ENCODE measurements at regions not wholly inside any gene's neighbourhood (a gene's known extent, or its start where the extent isn't known, plus 50 kb on each side); places are given as distances from the start of the nearest gene placed in this dataset.
"Not testable (repeated sequence)": the region's sequence is repeated elsewhere in the genome, so short reads cannot be mapped to it uniquely, and the experiment has no call there.

- in situ Hi-C loops (cut with MboI; ENCODE audit: low sequenced_read_pairs), result no loop called here
Observed at GRCh38 chr1:168424281-168424680, 119.5 kb downstream of the XCL2 start.

- in situ Hi-C loops (cut with MboI; ENCODE audit: low sequenced_read_pairs), result no loop called here
Observed at GRCh38 chr1:168422203-168422847, 121.5 kb downstream of the XCL2 start.

GRCh38 chr1:168421399-168422004 lies 122.3 kb downstream of the XCL2 start:
- in situ Hi-C loops (cut with MboI; ENCODE audit: low sequenced_read_pairs), result no loop called here

- in situ Hi-C loops (cut with MboI; ENCODE audit: low sequenced_read_pairs), result no loop called here
Observed at GRCh38 chr1:168420177-168420576, 123.6 kb downstream of the XCL2 start.

- in situ Hi-C loops (cut with MboI; ENCODE audit: low sequenced_read_pairs), result no loop called here
Observed at GRCh38 chr1:168419736-168420135, 124.1 kb downstream of the XCL2 start.

GRCh38 chr1:168416220-168416619 lies 127.6 kb downstream of the XCL2 start:
- in situ Hi-C loops (cut with MboI; ENCODE audit: low sequenced_read_pairs), result no loop called here

GRCh38 chr1:168414914-168415313 lies 128.9 kb downstream of the XCL2 start:
- in situ Hi-C loops (cut with MboI; ENCODE audit: low sequenced_read_pairs), result no loop called here

- in situ Hi-C loops (cut with MboI; ENCODE audit: low sequenced_read_pairs), result no loop called here
Observed at GRCh38 chr1:168410464-168410863, 129.8 kb downstream of the TBX19 start.

- in situ Hi-C loops (cut with MboI; ENCODE audit: low sequenced_read_pairs), result no loop called here
Observed at GRCh38 chr1:168408884-168409283, 128.2 kb downstream of the TBX19 start.

- in situ Hi-C loops (cut with MboI; ENCODE audit: low sequenced_read_pairs), result no loop called here
Observed at GRCh38 chr1:168408539-168408865, 127.8 kb downstream of the TBX19 start.

GRCh38 chr1:168407832-168408538 lies 127.3 kb downstream of the TBX19 start:
- in situ Hi-C loops (cut with MboI; ENCODE audit: low sequenced_read_pairs), result no loop called here

GRCh38 chr1:168405906-168406549 lies 125.4 kb downstream of the TBX19 start:
- in situ Hi-C loops (cut with MboI; ENCODE audit: low sequenced_read_pairs), result no loop called here

GRCh38 chr1:168403140-168403539 lies 122.5 kb downstream of the TBX19 start:
- in situ Hi-C loops (cut with MboI; ENCODE audit: low sequenced_read_pairs), result no loop called here

- in situ Hi-C loops (cut with MboI; ENCODE audit: low sequenced_read_pairs), result not testable (repeated sequence)
Observed at GRCh38 chr1:168402466-168402865, 121.8 kb downstream of the TBX19 start.

GRCh38 chr1:168401341-168401740 lies 120.7 kb downstream of the TBX19 start:
- in situ Hi-C loops (cut with MboI; ENCODE audit: low sequenced_read_pairs), result no loop called here

GRCh38 chr1:168400139-168400538 lies 119.5 kb downstream of the TBX19 start:
- in situ Hi-C loops (cut with MboI; ENCODE audit: low sequenced_read_pairs), result no loop called here

- in situ Hi-C loops (cut with MboI; ENCODE audit: low sequenced_read_pairs), result no loop called here
Observed at GRCh38 chr1:168397806-168398205, 117.1 kb downstream of the TBX19 start.

GRCh38 chr1:168396940-168397684 lies 116.4 kb downstream of the TBX19 start:
- in situ Hi-C loops (cut with MboI; ENCODE audit: low sequenced_read_pairs), result no loop called here

- in situ Hi-C loops (cut with MboI; ENCODE audit: low sequenced_read_pairs), result no loop called here
Observed at GRCh38 chr1:168396508-168396907, 115.8 kb downstream of the TBX19 start.

- in situ Hi-C loops (cut with MboI; ENCODE audit: low sequenced_read_pairs), result no loop called here
Observed at GRCh38 chr1:168394858-168395257, 114.2 kb downstream of the TBX19 start.

GRCh38 chr1:168392958-168393549 lies 112.4 kb downstream of the TBX19 start:
- in situ Hi-C loops (cut with MboI; ENCODE audit: low sequenced_read_pairs), result no loop called here

All from HL-60/S4 (cell line).